Hematopoietic multipotent progenitor cell (in vitro differentiated cells): ENCODE measurements at regions not wholly inside any gene's neighbourhood (a gene's known extent, or its start where the extent isn't known, plus 50 kb on each side); places are given as distances from the start of the nearest gene placed in this dataset.

Experiments
- DNase-seq, 3 donors: peaks; one replicate each; pipeline ENCODE4 v3.0.0-alpha.2; 2011 to 2015; ENCODE audit warnings: low read depth in 2 of 3, low spot score in 2 of 3

DNA sequence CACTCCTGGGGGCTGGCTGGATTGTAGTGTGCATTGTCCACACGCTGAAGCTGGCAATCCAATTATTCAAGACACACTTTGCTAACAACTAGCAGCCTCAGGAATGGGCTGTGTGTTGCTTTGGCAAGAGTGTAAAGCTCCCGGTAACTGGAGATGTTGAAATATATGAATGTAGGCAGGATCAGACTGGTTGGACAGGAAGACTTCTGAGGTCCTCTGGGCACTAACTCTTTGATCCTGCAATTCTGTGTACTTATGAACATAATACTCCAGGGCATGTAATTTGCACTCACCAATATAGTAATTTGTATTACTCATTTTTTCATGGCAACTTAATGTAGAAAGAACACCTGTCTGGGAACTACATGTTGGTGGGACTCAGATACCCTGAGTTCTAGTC lies 106.7 kb upstream of the SLC28A3 start:
- no peak for DNase-seq

DNA sequence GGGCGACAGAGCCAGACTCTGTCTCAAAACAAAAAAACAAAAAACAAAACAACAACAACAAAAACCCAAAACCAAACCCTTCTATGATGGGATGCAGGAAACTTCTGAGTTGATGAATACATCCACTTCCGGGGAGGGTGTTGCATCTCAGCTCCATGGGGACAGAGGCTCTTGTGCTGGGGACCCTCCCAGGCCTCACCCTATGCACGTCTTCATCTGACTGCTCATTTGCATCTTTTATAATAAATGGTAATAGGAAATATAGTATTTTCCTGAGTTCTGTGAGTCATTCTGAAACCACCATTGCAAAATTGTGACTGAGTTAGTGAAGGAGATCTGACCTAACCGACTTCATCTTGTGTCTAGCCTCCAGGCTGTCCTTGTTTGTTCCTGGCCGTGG lies 109.5 kb upstream of the SLC28A3 start:
- DNase-seq, result no peak

DNA sequence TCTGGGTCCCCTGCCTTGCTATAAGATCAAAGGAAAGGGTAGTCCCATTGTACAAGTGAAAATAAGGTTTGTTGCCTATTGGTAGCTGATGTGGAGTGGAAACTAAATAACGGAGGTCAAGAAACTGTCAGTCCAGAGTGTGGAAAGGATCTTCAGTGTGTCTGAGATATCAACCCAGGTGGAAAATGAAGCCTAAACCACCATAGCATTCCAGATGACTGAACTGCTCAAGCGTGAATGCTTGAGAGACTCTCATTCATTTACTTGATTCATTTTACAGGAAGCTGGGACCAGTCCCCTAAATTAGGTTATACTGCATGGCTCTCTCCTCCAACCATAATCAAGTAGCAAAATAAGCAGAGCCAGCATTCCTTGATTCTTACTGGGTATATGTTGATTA lies 116.0 kb upstream of the SLC28A3 start:
- no peak for DNase-seq

DNA sequence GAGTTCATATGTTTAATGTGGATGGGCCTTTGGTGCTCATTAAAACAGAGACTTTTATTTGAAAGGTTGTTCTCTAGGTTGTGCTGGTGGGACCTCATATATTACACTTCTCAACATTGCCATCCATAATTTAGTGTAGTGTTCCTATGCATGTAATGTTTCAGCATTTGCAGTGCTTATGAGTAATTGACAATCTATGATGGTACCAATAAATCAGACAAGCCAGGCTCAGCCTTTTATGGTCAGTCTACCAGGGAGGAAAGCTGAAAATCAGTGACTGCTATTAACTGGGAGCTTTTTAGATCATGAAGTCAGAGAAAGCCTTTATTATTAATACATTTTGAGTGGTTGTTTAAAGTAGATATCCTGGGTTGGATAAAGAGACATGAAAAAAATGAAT lies 120.1 kb upstream of the SLC28A3 start:
- no peak for DNase-seq

DNA sequence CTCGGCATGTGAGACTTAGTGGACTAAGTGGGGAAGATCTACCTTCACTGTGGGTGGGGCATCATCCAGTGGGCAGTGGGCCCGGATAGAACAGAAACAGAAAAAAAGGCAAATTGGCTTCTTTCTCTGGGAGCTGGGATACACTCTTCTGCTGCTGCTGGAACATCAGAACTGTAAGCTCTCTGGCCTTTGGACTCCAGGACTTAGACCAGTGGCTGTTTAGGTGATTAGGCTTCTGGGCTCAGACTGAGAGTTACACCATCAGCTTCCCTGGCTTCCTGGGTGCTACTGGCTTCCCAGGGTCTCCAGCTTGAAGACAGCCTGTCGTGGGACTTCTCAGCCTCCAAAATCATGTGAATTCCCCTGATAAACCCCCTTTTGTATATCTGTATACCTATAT lies 122.7 kb upstream of the SLC28A3 start:
- no peak for DNase-seq

DNA sequence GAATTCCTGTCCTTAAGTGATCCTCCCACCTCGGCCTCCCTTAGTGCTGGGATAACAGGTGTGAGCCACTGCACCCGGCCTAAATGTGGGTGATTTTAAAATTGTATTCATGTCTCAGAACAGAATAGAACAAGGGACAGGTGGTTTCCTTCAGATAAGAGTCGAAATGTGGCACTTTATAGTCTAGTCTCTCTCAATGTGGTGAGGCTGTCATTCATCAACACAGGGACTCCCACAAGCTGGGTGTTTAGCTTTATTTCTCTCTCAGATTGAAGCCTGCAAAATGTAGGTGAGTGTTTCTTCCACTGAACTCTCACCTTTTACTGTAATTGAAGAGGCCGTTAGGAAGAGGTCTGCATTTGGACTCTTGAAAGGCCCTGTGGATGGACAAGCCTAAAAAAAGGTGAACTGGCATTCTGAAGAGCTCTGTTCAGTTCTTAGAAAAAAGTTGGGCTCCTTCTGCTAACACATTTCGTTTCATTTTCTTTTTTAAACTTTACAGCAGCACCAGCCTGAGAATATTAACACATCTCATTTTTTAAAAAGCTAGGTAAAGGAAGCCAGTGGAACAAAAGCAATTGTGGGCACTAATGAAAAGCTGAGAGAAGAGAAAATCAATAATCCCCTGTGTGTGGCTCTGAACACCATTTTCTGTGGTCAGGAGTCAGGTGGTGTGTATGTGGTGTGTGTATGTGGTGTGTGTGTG lies 126.2 kb upstream of the SLC28A3 start:
- DNase-seq, result no peak

DNA sequence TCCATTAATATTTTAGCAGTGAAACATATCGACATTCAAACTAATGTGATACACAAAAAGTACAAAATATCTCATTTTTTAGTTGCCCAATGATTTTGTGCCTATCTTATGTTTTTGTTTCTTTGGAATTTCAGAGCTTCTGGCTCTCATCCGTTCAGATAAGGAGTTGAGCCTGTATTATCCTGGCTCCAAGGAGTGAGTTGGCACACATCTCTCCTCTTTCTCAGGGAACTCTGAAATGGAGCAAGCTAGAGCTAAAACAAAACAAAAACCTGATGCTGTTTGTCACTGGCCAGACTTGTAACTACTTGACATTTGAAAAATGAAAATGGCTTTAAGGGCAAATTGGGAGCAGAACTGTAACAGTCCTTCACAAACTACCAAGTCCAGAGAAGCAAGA lies 131.3 kb upstream of the SLC28A3 start:
- DNase-seq, result no peak

DNA sequence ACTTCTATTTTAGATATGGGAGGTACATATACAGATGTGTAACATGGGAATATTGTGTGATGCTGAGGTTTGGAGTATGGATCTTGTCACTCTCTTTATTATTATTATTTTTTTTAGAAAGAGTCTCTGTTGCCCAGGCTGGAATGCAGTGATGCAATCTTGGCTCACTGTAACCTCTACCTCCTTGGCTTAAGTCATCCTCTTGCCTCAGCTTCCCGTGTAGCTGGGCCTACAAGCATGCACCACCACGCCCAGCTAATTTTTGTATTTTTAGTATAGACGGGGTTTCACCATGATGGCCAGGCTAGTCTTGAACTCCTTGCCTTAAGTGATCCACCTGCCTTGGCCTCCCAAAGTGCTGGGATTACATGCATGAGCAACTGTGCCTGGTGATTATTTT lies 138.4 kb upstream of the SLC28A3 start:
- DNase-seq, result no peak

DNA sequence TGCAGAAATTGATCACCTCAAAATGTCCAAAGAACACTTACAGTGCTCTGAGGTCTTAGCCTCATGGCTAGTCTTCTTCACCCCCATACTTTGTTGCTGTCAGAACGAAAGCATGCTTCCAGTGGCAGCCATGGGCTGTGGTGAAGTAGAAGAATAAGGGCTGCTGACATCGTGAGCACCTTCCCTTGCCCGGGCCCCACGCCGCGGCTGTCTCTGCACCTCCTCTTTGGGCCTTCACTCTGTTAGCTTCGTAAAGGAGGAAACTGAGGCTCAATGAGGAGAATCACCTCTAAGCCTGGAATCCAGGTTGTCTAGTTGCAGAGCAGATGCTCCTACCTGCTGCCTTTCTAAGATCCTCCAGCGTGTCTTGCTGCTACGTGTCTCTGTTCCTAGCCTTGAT lies 139.5 kb upstream of the SLC28A3 start:
- DNase-seq, result no peak

DNA sequence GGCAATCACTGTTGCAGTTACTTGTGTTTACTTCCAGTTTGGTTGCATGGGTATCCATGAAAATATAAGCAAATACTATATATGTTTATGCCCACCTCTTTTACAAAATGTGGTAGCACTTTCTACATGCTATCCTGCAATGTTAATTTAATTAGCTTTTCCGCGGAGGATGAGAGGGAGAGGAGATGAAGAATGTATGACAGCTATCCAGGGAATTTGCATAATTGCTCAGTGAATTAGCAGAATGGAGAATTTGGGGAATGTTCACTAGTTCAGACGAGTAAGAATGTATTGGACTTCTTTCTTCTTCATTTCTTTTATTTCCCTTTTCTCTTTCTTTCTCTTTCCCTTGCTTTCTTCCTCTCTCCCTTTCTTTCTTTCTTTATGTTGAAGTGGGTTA lies 140.7 kb upstream of the SLC28A3 start:
- no peak for DNase-seq

DNA sequence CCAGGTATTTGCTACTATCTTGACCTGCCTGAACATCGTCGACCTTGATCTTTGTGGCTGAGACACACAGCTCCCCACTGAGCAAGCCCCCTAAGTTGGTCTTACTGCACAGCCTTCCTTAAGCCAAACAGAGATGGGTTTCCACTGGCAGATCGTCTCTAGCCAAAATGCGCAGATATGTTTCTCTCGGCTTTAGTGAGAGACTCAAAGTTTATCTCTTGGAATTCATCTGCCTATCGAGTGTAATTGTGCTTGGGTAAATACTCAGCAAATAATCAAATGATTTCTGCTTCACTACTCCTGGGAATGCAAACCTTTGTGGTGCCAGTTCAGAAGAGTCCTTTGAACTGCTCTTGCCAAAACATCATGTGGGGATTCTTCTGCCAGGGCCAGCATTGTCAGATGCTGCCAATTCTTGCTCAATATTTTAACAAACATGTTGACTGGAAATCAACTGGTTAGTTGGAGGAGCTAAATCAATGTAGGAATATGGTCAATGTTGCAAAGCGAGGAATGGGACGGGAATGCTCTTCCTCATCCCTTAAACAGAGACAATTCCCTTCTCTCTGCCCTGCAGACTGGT lies 141.2 kb upstream of the SLC28A3 start:
- no peak for DNase-seq

DNA sequence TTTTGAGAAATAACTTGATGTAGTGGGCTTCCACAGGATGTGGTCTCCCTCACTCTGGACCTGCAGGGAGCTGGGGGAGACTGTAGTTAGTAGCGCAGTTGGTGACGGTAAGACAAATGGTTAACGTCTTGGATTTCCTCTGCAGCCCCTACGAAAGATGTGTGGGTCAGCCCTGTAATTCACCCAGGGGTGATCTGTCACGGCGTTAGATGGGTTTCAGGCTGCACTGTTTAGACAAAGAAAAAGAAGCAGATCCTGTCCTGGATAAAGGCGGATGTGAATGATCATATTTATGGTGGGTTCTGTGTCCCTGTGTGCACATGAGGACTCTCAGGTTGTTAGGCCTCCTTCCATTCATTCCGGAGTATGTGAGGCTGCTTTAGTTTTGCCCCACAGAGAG lies 142.0 kb upstream of the SLC28A3 start:
- no peak for DNase-seq

DNA sequence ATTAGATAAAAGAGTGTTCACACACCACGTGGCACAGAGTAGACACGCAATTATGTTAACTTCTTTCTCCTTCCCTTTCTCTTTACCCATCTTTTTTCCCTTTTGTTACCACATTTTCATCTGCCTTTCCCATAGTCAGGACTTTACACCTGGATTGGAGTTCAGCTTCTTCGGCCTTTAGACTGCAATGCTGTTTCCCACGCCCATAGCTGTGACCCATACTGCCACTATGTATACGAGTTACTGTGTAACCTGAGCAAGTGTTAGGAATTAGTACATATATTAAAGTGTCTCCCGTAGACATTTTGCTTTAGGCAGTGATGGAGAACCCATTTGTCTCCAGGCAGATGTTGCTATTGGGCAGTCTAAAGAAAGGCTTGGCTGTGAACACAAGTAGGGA lies 143.6 kb upstream of the SLC28A3 start:
- no peak for DNase-seq

DNA sequence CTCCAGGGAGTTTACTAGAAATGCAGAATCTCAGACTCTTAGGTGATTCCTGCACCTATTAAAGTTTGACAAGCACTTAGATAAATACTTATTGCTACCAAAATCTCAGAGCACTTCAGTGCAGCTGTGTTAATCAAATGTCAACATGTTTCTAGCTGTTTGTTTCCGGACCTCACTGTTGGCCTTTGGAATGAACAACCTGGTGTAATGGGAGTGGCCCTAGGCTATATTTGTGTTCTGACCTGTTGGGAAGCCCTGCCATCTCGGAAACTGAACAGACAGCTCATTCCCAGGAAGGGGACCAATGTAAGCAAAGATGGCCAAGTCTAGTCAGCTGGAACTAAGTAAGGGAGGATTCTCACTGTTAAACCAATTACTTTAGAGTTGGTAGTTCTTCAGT lies 145.0 kb upstream of the SLC28A3 start:
- no peak for DNase-seq

DNA sequence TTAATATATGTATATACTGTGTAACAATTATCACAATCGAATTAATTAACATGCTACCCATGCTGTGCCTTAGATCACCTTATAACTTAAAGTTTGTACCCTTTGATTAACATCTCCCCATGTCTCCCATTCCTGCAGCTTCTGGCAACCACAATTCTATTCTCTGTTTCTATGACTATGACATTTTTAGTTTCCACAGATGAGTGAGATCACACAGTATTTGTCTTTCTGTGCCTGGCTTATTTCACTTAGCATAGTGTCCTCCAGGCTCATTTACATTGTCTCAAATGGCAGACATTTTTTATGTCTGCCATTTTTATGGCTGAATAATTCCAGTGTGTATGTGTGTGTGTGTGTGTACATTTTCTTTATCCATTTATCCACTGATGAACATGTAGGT lies 146.1 kb upstream of the SLC28A3 start:
- no peak for DNase-seq

DNA sequence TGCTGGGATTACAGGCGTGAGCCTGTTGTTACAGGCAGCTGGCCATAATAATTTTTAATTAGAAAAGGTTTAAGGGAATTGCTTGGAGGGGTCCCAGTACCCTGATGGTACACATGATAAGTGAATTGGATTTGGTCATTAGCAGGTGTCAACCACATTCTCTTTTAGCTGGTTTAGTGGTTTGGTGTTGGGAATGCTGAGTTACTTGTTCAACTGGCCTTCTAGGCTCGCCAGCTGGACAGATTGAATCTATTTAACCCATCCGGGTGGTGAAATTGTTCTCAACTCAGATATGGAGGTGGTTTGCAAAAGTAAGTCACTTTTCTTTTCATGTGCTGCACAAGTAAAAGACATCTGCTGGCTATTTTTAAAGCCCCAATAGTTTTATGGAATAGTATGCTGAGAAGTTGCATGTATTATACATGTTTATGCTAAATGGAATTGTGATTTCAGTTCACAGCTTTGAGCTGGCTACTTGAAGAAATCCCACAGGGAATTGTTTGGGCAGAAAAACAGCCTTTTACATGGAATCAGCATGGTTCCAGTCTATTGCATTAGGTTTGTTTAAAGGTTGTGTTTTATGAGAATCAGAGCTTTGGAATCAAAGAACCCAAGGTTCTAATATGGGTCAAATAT lies 149.8 kb upstream of the SLC28A3 start:
- DNase-seq, result no peak

DNA sequence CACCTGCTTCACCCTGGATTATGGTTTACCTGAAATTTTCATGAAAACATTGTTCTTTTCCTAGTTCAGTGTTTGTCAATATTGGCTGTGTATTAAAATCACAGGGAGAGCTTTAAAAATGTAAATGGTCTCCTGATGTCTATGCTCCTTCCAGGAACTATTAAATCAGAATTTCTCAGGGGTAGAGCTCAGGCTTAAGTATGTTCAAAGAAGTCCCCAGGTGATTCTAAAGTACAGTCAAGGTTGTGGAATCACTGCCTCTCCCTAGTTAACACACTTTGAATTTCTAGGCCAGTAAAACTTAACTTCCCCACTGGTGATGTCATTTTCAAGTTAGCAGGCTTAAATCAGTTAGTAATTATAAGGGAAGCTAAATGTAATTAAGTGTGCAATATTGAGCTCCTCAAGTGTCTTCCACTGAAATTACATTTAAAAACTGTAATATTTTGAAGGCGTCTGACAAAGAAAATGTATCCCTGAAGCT lies 150.3 kb upstream of the SLC28A3 start:
- DNase-seq, result no peak

DNA sequence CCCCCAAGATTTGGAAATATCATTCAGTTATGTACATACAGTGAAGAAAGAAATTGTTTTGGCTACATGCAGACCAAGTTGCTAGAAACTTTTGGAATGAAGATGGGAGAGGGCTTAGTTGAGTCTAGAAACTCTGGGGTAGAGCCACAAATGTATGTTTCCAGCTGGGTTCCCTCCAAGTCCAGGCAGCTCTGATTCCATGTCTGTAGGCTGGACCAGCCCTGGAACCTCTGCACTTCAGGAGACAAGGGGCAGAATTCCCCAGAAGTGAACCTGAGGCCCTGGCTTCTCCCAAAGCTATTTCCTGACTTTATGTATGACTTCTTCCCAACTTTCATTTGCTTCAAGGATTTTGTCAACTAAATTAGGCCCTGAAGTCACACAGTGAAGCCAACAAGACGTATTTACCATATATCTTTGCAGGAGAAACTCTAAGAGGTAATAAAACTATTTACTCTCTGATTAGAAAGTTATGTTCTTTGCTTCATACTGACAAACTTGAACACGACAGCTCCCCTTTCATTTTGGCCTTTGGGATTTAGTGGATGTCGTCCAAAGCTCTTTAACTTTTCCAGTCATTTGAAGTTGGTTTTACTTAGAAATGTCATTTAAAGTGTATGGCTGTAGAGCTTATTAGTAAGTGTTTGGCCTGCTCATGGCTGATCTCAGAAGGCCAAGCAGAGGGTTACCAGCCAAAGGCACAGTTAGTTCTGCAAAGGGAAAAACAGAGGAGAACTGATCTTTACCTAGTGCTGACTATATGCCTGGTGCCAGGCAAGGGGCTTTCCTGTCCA lies 152.0 kb upstream of the SLC28A3 start:
- no peak for DNase-seq

DNA sequence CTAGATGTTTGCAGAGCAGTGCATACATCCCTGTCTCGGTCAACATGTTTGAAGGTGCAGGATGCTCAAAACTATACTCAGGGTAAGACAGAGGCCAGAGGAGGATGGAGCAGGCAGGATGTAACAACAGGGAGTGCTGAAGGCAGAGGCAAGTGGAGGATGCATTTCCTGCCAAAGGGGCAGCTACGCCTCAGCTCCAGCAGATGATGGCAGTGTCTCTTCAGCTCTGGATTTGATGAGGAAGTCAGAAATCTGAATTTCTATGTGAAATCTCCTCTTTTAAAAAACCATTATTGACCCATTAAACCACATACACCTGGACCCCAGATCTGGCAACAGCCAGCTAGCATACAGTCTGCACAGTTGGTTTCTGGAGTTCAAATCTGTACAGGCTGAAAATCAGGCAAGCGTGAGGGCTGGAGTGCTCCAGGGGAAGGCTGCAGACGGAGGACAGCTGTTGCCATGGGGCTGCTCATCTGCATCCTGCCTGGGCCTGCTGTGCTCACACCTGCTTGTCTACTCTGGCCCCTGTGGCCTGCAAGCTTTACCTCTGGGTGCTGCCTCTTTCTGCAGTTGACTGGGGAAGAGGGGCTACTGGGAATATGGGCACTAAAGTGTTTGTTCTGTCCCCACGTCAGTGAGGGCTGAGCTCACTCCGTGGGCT lies 152.9 kb upstream of the SLC28A3 start:
- DNase-seq, result no peak

DNA sequence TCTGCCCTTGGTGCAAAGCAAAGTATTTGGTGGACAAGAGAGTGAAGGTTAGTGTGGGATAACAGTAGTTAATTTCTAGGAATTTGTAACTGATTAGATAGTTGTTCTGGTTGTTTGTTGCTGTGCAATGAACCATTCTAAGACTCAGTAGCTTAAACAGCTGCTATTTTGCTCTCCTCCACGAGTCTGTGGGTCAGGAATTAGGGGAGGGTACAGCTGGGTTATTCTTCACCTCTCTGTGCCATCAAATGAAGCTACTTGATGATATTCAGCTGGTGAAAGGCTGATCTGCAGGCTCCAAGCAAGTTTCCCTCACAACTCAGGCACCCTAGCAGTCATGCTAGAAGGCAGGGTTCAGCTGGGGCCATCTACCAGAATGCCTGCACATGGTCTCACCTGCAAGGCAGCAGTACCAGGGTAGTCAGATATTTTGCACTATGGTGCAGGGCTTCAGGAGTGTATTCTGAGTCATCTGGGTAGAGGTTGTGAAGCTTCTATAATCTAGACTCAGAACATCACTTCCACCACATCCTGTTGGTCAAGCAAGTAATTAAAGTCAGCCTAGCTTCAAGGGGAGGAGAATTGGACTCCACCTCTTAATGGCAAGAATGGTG lies 159.5 kb upstream of the SLC28A3 start:
- DNase-seq, result no peak

DNA sequence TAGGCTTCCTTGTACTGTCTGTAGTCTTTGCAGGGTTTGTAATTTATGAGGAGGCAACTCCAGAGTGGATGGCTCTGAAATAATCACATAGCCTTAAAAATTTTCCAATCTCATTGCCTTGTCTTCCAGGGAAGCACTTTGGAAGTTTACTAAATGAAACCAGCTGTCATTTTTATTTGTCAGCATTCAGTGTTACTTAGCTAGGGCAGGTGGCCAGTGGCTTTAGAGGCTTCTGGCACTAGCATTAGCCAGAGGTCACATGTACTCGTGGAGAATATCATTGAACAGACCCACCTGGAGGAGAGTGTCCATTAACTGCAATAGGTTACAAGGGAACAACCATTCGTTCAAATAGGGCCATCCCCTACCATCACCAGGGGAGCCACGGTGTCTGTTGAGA lies 160.3 kb upstream of the SLC28A3 start:
- DNase-seq, result no peak
